GM12878 (cell line): ENCODE measurements at regions not wholly inside any gene's neighbourhood (a gene's known extent, or its start where the extent isn't known, plus 50 kb on each side); places are given as distances from the start of the nearest gene placed in this dataset.

Source experiments
- ATAC-seq: fragments of 200-7000 bp; cut with Tn5 transposase; 3 replicates; pipeline ENCODE4 v1.9.1; 2020; ENCODE audit warnings: mild to moderate bottlenecking, moderate library complexity
- BruUV-seq: library from RNA; stranded (reverse); fragments of 400-500 nt; replicated peaks from 2 replicates; lab custom pipeline; 2021; lab: Mats Ljungman, UMichigan
- CTCF ChIA-PET: fragments of 300-600 bp; sonication (Branson Sonifier 250); formaldehyde crosslinking; extraction: SDS; loops from one replicate; lab custom pipeline; 2021; ENCODE audit warnings: inconsistent platforms; lab: Yijun Ruan, JAX
- POLR2A ChIA-PET: fragments of 350-600 bp; formaldehyde crosslinking; extraction: SDS; loops from one replicate; lab custom pipeline; 2021; ENCODE audit warnings: inconsistent platforms; lab: Charles Lee
- RAD21 ChIA-PET: fragments of 300-600 bp; sonication (Branson Sonifier 250); formaldehyde crosslinking; loops from one replicate; lab custom pipeline; 2023; ENCODE audit warnings: antibody characterized with exemption; ENCODE audit not compliant: unreplicated experiment; lab: Charles Lee
- SMC1A ChIA-PET: fragments of 300-600 bp; sonication (Branson Sonifier 250); formaldehyde crosslinking; loops from one replicate; lab custom pipeline; 2023; ENCODE audit not compliant: unreplicated experiment, uncharacterized antibody; lab: Charles Lee
- DNase-seq: peaks from one replicate; pipeline ENCODE4 v3.0.0-alpha.2; 2011; ENCODE audit warnings: low read depth, low spot score
- FAIRE-seq: peaks from 3 replicates; lab custom pipeline; 2011; peaks lifted over from hg19 to GRCh38; lab: Jason Lieb, UNC
- H2AFZ ChIP-seq: 2 replicates; pipeline ENCODE4 v1.6.0; 2011; ENCODE audit warnings: low read depth, low read length, control low read depth; ENCODE audit not compliant: control insufficient read depth
- H3K27ac ChIP-seq: 2 replicates; pipeline ENCODE4 v1.5.1; 2011; ENCODE audit warnings: control low read depth; ENCODE audit not compliant: control insufficient read depth, insufficient read depth
- H3K27me3 ChIP-seq, 2 experiments: replicated peaks in 1 of 2; 2 replicates each; pipeline versions ENCODE4 v1.6.0 to v1.6.1; 2011; ENCODE audit warnings: low read length in 1 of 2; ENCODE audit not compliant: control insufficient read depth in 2 of 2, insufficient read depth in 2 of 2
- H3K36me3 ChIP-seq, 2 experiments: 2 replicates each; pipeline ENCODE4 v1.5.1; 2011; ENCODE audit warnings: low read length in 1 of 2; ENCODE audit not compliant: control insufficient read depth in 2 of 2, insufficient read depth in 2 of 2
- H3K4me1 ChIP-seq: 2 replicates; pipeline ENCODE4 v1.6.1; 2011; ENCODE audit warnings: mild to moderate bottlenecking, low read length, moderate library complexity, mixed read lengths; ENCODE audit not compliant: control insufficient read depth, insufficient read depth
- H3K4me2 ChIP-seq: 2 replicates; pipeline ENCODE4 v1.6.0; 2011; ENCODE audit warnings: control low read depth; ENCODE audit not compliant: control insufficient read depth, insufficient read depth
- H3K4me3 ChIP-seq: fragments of 200-600 bp; sonication (generic); 2 replicates; pipeline ENCODE4 v1.5.1; 2016
- H3K79me2 ChIP-seq: 2 replicates; pipeline ENCODE4 v1.6.0; 2011; ENCODE audit warnings: low read length; ENCODE audit not compliant: control insufficient read depth, insufficient read depth
- H3K9ac ChIP-seq: 2 replicates; pipeline ENCODE4 v1.8.0; 2011; ENCODE audit warnings: low read length, control low read depth, mixed read lengths; ENCODE audit not compliant: control insufficient read depth, insufficient read depth
- H3K9me3 ChIP-seq: replicated peaks from 3 replicates; pipeline ENCODE4 v1.5.1; 2011; ENCODE audit warnings: mild to moderate bottlenecking, low read length; ENCODE audit not compliant: control insufficient read depth, insufficient read depth
- H4K20me1 ChIP-seq: 2 replicates; pipeline ENCODE4 v1.6.0; 2011; ENCODE audit not compliant: control insufficient read depth, insufficient read depth
- ASH2L ChIP-seq: fragments of 300-600, 200-600 bp; sonication (generic); IDR thresholded peaks from 2 replicates; pipeline ENCODE4 v1.6.1; 2017; ENCODE audit warnings: low read depth, mild to moderate bottlenecking, borderline replicate concordance
- BCL11A ChIP-seq: IDR thresholded peaks from 2 replicates; pipeline ENCODE4 v1.6.1; 2011; ENCODE audit warnings: low read depth, low read length
- CEBPB ChIP-seq, 2 experiments: fragments of 150-350 bp in 1 of 2; IDR thresholded peaks; 2 replicates each; pipeline ENCODE4 v1.6.1; 2012 to 2014; ENCODE audit warnings: low read depth in 2 of 2, low read length in 2 of 2, borderline replicate concordance in 1 of 2, inconsistent platforms in 1 of 2
- CHD4 ChIP-seq: fragments of 200-600 bp; sonication (generic); IDR thresholded peaks from 2 replicates; pipeline ENCODE4 v1.6.1; 2016; ENCODE audit warnings: mild to moderate bottlenecking
- GATAD2B ChIP-seq: fragments of 450-650 bp; conservative IDR thresholded peaks from 2 replicates; pipeline ENCODE4 v1.6.1; 2017; ENCODE audit warnings: low read depth, mild to moderate bottlenecking, moderate library complexity
- IKZF1 ChIP-seq: fragments of 450-650 bp; conservative IDR thresholded peaks from 2 replicates; pipeline ENCODE4 v1.6.1; 2017; ENCODE audit warnings: antibody characterized with exemption, mild to moderate bottlenecking
- JUND ChIP-seq: IDR thresholded peaks from 2 replicates; pipeline ENCODE4 v1.6.1; 2012; ENCODE audit warnings: low read depth, mild to moderate bottlenecking, low read length, improper control_type of control experiment, moderate library complexity
- NFXL1 ChIP-seq: fragments of 450-650 bp; IDR thresholded peaks from 2 replicates; pipeline ENCODE4 v1.6.1; 2017; ENCODE audit warnings: antibody characterized with exemption, mild to moderate bottlenecking, borderline replicate concordance
- NFYA ChIP-seq: IDR thresholded peaks from 2 replicates; pipeline ENCODE4 v1.6.1; 2011; ENCODE audit warnings: low read depth, mild to moderate bottlenecking, low read length, improper control_type of control experiment, borderline replicate concordance
- NRF1 ChIP-seq: conservative IDR thresholded peaks from 2 replicates; pipeline ENCODE4 v1.6.1; 2011; ENCODE audit warnings: mild to moderate bottlenecking, low read depth, low read length, improper control_type of control experiment
- REST ChIP-seq: IDR thresholded peaks from 2 replicates; pipeline ENCODE4 v1.6.1; 2012; ENCODE audit warnings: mild to moderate bottlenecking, low read depth, low read length
- SP1 ChIP-seq: IDR thresholded peaks from one replicate; pipeline ENCODE4 v1.6.1; 2011; ENCODE audit warnings: low read depth, low read length
- STAT3 ChIP-seq: IDR thresholded peaks from 2 replicates; pipeline ENCODE4 v1.6.1; 2011; ENCODE audit warnings: low read depth, low read length, improper control_type of control experiment
- SUPT20H ChIP-seq: IDR thresholded peaks from 2 replicates; pipeline ENCODE4 v1.6.1; 2011; ENCODE audit warnings: low read depth, mild to moderate bottlenecking, low read length, moderate library complexity, borderline replicate concordance; ENCODE audit not compliant: control insufficient read depth
- TBL1XR1 ChIP-seq: IDR thresholded peaks from 2 replicates; pipeline ENCODE4 v1.6.1; 2012; ENCODE audit warnings: low read depth, low read length, improper control_type of control experiment
- TCF3 ChIP-seq: IDR thresholded peaks from 2 replicates; pipeline ENCODE4 v1.6.1; 2012; ENCODE audit warnings: low read depth, mild to moderate bottlenecking, low read length, borderline replicate concordance; ENCODE audit not compliant: insufficient read depth
- ZNF217 ChIP-seq: fragments of 450-650 bp; IDR thresholded peaks from 2 replicates; pipeline ENCODE4 v1.6.1; 2017; ENCODE audit warnings: antibody characterized with exemption, mild to moderate bottlenecking
- ZNF384 ChIP-seq: IDR thresholded peaks from 2 replicates; pipeline ENCODE4 v1.6.1; 2012; ENCODE audit warnings: low read depth, mild to moderate bottlenecking, low read length, improper control_type of control experiment, borderline replicate concordance
- WGBS: methylation state at CpG from one replicate; pipeline ENCODE4 v1.1.6; 2016; ENCODE audit warnings: low lambda C conversion rate; ENCODE audit not compliant: insufficient replicate concordance, insufficient coverage; ENCODE audit errors: missing lambda C conversion rate; 5-methylcytosine and 5-hydroxymethylcytosine counted together
- in situ Hi-C: fragments of 300-500 bp; cut with MboI; formaldehyde crosslinking; loops from 9 replicates; pipeline ENCODE4 v1.14.3; 2018; ENCODE audit warnings: mixed read lengths
- intact Hi-C: fragments of 100-400 bp; cut with micrococcal nuclease; formaldehyde crosslinking; loops from one replicate; pipeline ENCODE4 v1.14.2; 2022; ENCODE audit not compliant: unreplicated experiment
- TF ChIP-seq, protein P1 (sequence below): fragments of 450-650 bp; IDR thresholded peaks from 2 replicates; pipeline ENCODE4 v1.6.1; 2018; ENCODE audit warnings: mild to moderate bottlenecking, low read depth, moderate library complexity; ENCODE audit not compliant: partially characterized antibody

DNA sequence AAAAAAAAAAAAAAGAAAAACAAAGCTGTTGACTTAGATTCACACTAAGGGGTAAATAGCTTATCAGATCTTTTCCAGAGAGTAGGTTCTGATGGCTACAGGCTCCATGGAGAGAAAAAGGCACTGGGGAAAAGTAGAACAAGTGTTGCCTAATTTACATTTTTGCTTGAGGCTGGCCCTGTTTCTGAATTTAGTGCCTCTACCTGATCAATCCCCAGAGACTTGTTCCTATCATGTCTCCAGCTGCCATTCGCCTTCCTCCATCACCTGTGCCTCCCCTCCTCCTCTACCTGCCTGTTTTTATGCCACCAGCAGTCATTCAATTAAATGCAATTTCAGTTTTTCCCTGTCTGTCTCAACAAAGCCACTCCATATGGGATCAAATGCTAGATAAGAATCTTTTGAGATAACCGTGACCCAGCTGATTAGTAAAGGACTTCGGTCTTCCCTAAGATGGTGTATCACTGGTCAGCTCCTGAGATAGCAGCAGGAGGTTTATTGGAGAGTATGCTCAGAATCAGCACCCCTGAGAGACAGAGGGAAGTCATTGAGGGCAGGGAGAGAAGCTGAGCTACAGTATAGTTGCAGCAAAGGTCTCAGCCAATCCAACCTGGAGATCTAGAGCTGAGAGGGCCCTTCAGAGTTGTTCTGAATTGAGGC lies 88.1 kb upstream of the GADL1 start:
- Histone ChIP-seq H2AFZ (no peak overlapping the region), H3K36me3 (no peaks in the 10 kb centered on the region), H3K9ac (no peak overlapping the region), H3K9me3 (no peaks in the 10 kb centered on the region), H3K79me2 (no peaks in the 10 kb centered on the region), H3K4me3 (no peak overlapping the region), H3K27me3 (no peaks in the 10 kb centered on the region), H3K27ac (no peak overlapping the region), H3K4me1 (0 out of 2 replicates have a peak, but pooled peaks cover 3% of the 10 kb centered on the region), H3K4me2 (no peak overlapping the region), H4K20me1 (no peaks in the 10 kb centered on the region)
- ATAC-seq (no peak), FAIRE-seq (no peak), DNase-seq (no peak)
- TF ChIP-seq GATAD2B (no peak), TBL1XR1 (no peak), SUPT20H (no peak), IKZF1 (no peak), BCL11A (no peak), NFXL1 (no peak), CEBPB (IDR thresholded peaks at IDR 0.05; ENCODE audit: borderline replicate concordance in 1 of 2, low read depth in 2 of 2, low read length in 2 of 2) (no peak), TCF3 (no peak), NFYA (no peak), ZNF384 (no peak), NRF1 (no peak), ASH2L (no peak), ZNF217 (no peak), STAT3 (no peak), JUND (no peak), REST (no peak), SP1 (no peak), CHD4 (no peak)
- TF ChIP-seq, protein P1, sequence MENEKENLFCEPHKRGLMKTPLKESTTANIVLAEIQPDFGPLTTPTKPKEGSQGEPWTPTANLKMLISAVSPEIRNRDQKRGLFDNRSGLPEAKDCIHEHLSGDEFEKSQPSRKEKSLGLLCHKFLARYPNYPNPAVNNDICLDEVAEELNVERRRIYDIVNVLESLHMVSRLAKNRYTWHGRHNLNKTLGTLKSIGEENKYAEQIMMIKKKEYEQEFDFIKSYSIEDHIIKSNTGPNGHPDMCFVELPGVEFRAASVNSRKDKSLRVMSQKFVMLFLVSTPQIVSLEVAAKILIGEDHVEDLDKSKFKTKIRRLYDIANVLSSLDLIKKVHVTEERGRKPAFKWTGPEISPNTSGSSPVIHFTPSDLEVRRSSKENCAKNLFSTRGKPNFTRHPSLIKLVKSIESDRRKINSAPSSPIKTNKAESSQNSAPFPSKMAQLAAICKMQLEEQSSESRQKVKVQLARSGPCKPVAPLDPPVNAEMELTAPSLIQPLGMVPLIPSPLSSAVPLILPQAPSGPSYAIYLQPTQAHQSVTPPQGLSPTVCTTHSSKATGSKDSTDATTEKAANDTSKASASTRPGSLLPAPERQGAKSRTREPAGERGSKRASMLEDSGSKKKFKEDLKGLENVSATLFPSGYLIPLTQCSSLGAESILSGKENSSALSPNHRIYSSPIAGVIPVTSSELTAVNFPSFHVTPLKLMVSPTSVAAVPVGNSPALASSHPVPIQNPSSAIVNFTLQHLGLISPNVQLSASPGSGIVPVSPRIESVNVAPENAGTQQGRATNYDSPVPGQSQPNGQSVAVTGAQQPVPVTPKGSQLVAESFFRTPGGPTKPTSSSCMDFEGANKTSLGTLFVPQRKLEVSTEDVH, result no peak
- BruUV-seq, result no TSS peak
- ChIA-PET SMC1A (interaction anchor here (0.9 to 4.9 kb wide), 5 partner anchors 10 to 48 kb away, joined by 3 to 31 read pairs (median 3); no protein-coding TSS in a partner anchor), RAD21 (interaction anchor here (1.2 kb wide), 1 partner anchor 508 kb away, joined by 4 read pairs; no protein-coding TSS in a partner anchor), CTCF (interaction anchor here (0.9 to 1.7 kb wide), 6 partner anchors 9 to 111 kb away, joined by 3 to 5 read pairs (median 4); no protein-coding TSS in a partner anchor), POLR2A (interaction anchor here (0.6 kb wide), 1 partner anchor 369 kb away, joined by 3 read pairs; no protein-coding TSS in a partner anchor)
- intact Hi-C loops (loop anchor here (10.0 kb wide), 1 partner anchor 262 kb away; no protein-coding TSS in a partner anchor), in situ Hi-C loops (no loop called here)
- 23% methylated on average over 3 of the region's 3 CpGs for WGBS
